ENCODE measurements at regions not wholly inside any gene's neighbourhood (a gene's known extent, or its start where the extent isn't known, plus 50 kb on each side); places are given as distances from the start of the nearest gene placed in this dataset.

GRCh38 chr10:129075927-129076326 is 391.1 kb upstream of the MGMT start:
- Histone ChIP-seq H3K4me1 (ENCODE audit: control insufficient read depth in 1 of 2, insufficient read depth in 2 of 2, low read depth in 1 of 2, low read length in 1 of 2) (no peaks in the 10 kb centered on the region; a peak in 1 of 4 replicates), H3K9ac (no peak overlapping the region), H3K4me2 (no peak overlapping the region), H3K27me3 (ENCODE audit: insufficient read depth) (no peaks in the 10 kb centered on the region), H3K27ac (ENCODE audit: low read depth in 2 of 2, low read length in 1 of 2) (no peak overlapping the region), H3K4me3 (ENCODE audit: low read depth in 2 of 2, low read length in 1 of 2) (no peak overlapping the region), H3K9me3 (no peaks in the 10 kb centered on the region), H3K36me3 (replicated peaks in 1 of 2; ENCODE audit: control insufficient read depth in 1 of 2, insufficient read depth in 2 of 2, low read length in 1 of 2) (no peaks in the 10 kb centered on the region), H3F3A (replicated peaks; ENCODE audit: insufficient read depth) (no peaks in the 10 kb centered on the region), H2AFZ (ENCODE audit: low read depth) (no peak overlapping the region), H4K20me1 (ENCODE audit: insufficient read depth) (no peaks in the 10 kb centered on the region), H3K79me2 (ENCODE audit: insufficient read depth) (no peaks in the 10 kb centered on the region), H3K9me2 (no peaks in the 10 kb centered on the region)
- DNase-seq: no peak
- WGBS (ENCODE audit: low lambda C conversion rate): 66% methylated on average over 9 of the region's 11 CpGs
- ChIA-PET CTCF (no interaction called here), POLR2A (no interaction called here)
- TF ChIP-seq RAD21 (IDR thresholded peaks at IDR 0.05; ENCODE audit: low read length): no peak
- no peak for TF ChIP-seq MAX (IDR thresholded peaks at IDR 0.05; ENCODE audit: low read depth)
- TF ChIP-seq JUND (IDR thresholded peaks at IDR 0.05): no peak
- TF ChIP-seq USF1 (IDR thresholded peaks at IDR 0.05; ENCODE audit: borderline replicate concordance, low read depth): no peak
- no peak for TF ChIP-seq CHD2 (IDR thresholded peaks at IDR 0.05; ENCODE audit: low read length, partially characterized antibody)
- no peak for TF ChIP-seq RCOR1 (IDR thresholded peaks at IDR 0.05; ENCODE audit: low read length)
- no peak for TF ChIP-seq EP300 (IDR thresholded peaks at IDR 0.05; ENCODE audit: borderline replicate concordance in 1 of 2, low read depth in 1 of 2, low read length in 1 of 2)
- TF ChIP-seq FOXM1 (IDR thresholded peaks at IDR 0.05; ENCODE audit: low read depth): no peak
- TF ChIP-seq ZBTB33 (IDR thresholded peaks at IDR 0.05; ENCODE audit: borderline replicate concordance, low read depth): no peak
- TF ChIP-seq TAF1 (IDR thresholded peaks at IDR 0.05; ENCODE audit: borderline replicate concordance, low read depth, low read length): no peak
- TF ChIP-seq RFX5 (IDR thresholded peaks at IDR 0.05; ENCODE audit: low read length): no peak

- Histone ChIP-seq H4K20me1 (ENCODE audit: insufficient read depth) (no peaks in the 10 kb centered on the region), H3K4me3 (ENCODE audit: low read depth in 2 of 2, low read length in 1 of 2) (no peak overlapping the region), H3K9me2 (no peaks in the 10 kb centered on the region), H2AFZ (ENCODE audit: low read depth) (no peak overlapping the region), H3K27ac (ENCODE audit: low read depth in 2 of 2, low read length in 1 of 2) (no peak overlapping the region), H3F3A (replicated peaks; ENCODE audit: insufficient read depth) (no peaks in the 10 kb centered on the region), H3K36me3 (replicated peaks in 1 of 2; ENCODE audit: control insufficient read depth in 1 of 2, insufficient read depth in 2 of 2, low read length in 1 of 2) (no peaks in the 10 kb centered on the region), H3K79me2 (ENCODE audit: insufficient read depth) (no peaks in the 10 kb centered on the region), H3K4me2 (no peak overlapping the region), H3K4me1 (ENCODE audit: control insufficient read depth in 1 of 2, insufficient read depth in 2 of 2, low read depth in 1 of 2, low read length in 1 of 2) (no peaks in the 10 kb centered on the region; a peak in 1 of 4 replicates), H3K9me3 (no peaks in the 10 kb centered on the region), H3K9ac (no peak overlapping the region), H3K27me3 (ENCODE audit: insufficient read depth) (no peaks in the 10 kb centered on the region)
- CTCF ChIA-PET: no interaction called here
- WGBS (ENCODE audit: low lambda C conversion rate): 16% methylated on average over 3 of the region's 3 CpGs
- TF ChIP-seq MAX (IDR thresholded peaks at IDR 0.05; ENCODE audit: low read depth) (no peak), ELF1 (IDR thresholded peaks at IDR 0.05) (no peak), EZH2phosphoT487 (IDR thresholded peaks at IDR 0.05; ENCODE audit: borderline replicate concordance, low read depth) (no peak), REST (IDR thresholded peaks at IDR 0.05; ENCODE audit: low read depth, low read length) (no peak), GABPA (IDR thresholded peaks at IDR 0.05; ENCODE audit: low read depth) (no peak)
- no peak for DNase-seq
- POLR2A ChIA-PET: no interaction called here
Measured at GRCh38 chr10:129078346-129078745, 388.7 kb upstream of the MGMT start.
